Middle frontal gyrus (tissue), 1 donor: ENCODE measurements at regions not wholly inside any gene's neighbourhood (a gene's known extent, or its start where the extent isn't known, plus 50 kb on each side); places are given as distances from the start of the nearest gene placed in this dataset.
"Not testable (repeated sequence)": the region's sequence is repeated elsewhere in the genome, so short reads cannot be mapped to it uniquely, and the experiment has no call there.

ENCODE experiments used
- DNase-seq: peaks from one replicate; pipeline ENCODE4 v3.0.0-alpha.2; 2015; ENCODE audit warnings: low spot score; ENCODE audit errors: extremely low spot score

GRCh38 chr9:38256461-38256860 lies 136.0 kb upstream of the ALDH1B1 start:
- no peak for DNase-seq

- no peak for DNase-seq
Measured at GRCh38 chr9:38255599-38255998, 136.9 kb upstream of the ALDH1B1 start.

DNA sequence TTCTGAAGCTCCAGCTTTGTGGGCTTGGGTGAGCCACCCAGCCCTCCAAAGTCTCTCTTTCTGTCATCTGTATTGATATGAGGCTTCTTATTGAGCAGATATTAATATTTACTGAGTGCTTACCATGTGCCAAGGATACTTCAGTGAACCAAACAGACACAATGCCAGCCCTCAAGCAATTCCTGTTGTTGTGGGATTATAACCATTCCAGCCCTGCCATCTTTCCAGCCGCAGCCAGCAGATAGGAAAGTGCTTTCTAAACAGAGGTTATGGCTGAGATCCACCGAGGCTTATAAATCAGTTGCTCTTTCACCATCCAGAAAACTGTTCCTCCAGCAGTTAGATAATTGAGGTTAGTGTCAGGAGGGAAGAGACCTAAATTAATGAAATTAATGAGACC lies 137.7 kb upstream of the ALDH1B1 start:
- no peak for DNase-seq

- DNase-seq, result no peak
Measured at GRCh38 chr9:38254151-38254550, 138.4 kb upstream of the ALDH1B1 start.

GRCh38 chr9:38253200-38253599 lies 139.3 kb upstream of the ALDH1B1 start:
- no peak for DNase-seq

- no peak for DNase-seq
Measured at GRCh38 chr9:38251036-38251860, 141.3 kb upstream of the ALDH1B1 start.

GRCh38 chr9:38250279-38251035 lies 142.0 kb upstream of the ALDH1B1 start:
- no peak for DNase-seq

GRCh38 chr9:38249587-38250210 lies 142.8 kb upstream of the ALDH1B1 start:
- no peak for DNase-seq

GRCh38 chr9:38249049-38249448 lies 143.5 kb upstream of the ALDH1B1 start:
- no peak for DNase-seq

DNA sequence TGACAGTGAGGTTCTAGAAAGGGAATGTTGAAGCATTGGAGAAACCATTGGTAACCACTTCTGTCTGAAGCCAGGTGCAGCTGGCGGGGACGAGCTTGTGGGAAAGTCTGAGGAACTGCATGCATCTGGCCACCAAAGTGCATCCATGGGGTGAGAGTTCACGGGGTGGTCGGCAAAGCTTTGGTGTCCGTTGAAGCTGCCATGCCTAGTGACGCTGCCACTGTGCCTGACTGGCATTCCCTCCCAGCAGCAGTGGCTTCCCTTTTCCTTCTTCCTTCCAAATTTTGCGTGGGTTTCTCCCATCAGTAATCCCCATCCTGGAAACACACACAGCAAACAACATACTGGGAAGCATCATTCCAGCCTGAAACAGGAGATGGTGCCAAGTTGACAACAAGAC lies 145.7 kb upstream of the ALDH1B1 start:
- no peak for DNase-seq

DNA sequence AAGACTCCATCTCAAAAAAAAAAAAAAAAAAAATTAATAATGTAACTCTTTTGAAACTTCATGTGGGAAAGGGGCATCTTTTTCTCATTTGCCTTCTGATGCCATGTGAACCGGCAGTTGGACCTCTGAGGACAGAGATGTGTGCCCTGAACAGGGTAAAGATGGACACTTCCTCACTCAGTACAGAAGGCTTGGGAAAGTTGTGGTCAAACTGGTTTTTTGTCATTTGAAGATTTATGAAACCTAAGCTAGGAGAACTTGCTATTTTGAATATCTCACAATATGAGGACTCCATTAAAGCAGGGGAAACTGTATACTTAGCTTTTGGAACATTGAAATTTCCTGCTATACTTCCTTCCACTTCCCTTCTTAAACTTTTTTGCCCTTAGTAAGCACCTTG lies 147.5 kb upstream of the ALDH1B1 start:
- DNase-seq, result no peak

GRCh38 chr9:38243993-38244392 lies 148.5 kb upstream of the ALDH1B1 start:
- no peak for DNase-seq

DNA sequence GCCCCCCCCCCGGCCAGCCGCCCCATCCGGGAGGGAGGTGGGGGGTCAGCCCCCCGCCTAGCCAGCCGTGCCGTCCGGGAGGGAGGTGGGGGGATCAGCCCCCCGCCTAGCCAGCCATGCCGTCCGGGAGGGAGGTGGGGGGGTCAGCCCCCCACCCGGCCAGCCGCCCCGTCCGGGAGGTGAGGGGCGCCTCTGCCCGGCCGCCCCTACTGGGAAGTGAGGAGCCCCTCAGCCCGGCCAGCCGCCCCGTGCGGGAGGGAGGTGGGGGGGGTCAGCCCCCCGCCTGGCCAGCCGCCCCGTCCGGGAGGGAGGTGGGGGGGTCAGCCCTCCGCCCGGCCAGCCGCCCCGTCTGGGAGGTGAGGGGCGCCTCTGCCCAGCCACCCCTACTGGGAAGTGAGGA lies 150.4 kb upstream of the ALDH1B1 start:
- DNase-seq, result not testable (repeated sequence)

- DNase-seq, result no peak
Measured at GRCh38 chr9:38240051-38240450, 152.5 kb upstream of the ALDH1B1 start.

DNA sequence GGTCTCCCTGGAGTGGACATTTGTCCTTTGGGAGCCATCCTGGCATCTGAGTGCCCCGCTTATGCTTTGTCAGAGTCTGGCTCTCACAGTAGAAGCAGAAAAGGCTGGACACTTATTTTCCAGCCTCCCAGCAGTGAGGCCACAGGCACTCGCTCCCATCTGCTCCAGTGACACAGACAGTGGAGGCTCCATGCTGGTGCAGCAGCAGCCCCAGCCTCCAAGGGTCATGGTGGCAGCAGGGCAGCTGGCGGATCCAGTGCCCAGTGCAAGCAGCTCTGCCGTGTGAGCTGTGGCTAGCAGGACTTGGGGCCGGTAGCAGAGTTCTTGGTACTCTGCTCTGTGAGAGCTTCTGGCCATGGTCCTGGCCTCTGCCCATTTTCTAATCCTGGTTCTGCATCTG lies 157.3 kb upstream of the ALDH1B1 start:
- DNase-seq, result no peak

DNA sequence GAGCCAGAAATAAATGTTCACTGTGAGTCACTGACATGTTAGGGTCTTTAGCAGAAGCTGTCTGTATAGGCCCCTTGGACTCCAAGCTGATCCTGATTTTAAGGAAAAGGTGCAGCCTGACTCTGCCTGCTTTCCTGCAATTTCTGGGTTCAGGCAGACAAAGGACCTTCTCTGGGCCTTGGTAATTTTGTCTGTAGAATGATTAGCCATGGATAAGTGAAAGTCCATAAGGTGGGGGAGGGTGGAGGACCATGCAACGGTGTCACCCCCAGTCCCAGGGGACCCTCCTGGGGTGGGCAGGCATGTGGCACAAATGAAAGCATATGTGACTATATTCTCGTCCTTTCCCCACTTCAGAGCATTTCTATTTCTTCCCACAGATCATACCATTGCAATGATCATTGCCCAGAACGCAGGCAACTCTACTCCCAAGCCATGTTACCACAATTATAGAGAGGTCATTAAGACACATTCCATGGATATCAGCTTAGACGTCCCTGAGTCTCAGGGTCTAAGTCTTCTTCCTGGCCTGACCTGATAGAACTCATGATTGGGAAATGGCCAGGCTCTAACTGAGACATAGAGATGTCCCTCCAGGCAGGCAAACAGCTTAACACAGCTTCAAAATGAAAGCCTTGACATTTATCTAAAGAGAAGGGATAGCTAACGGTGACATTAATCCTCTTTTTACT lies 157.9 kb upstream of the ALDH1B1 start:
- no peak for DNase-seq

GRCh38 chr9:38233796-38234355 lies 158.6 kb upstream of the ALDH1B1 start:
- DNase-seq, result no peak

GRCh38 chr9:38233343-38233742 lies 159.2 kb upstream of the ALDH1B1 start:
- no peak for DNase-seq

- no peak for DNase-seq
Measured at GRCh38 chr9:38232895-38233294, 159.6 kb upstream of the ALDH1B1 start.

DNA sequence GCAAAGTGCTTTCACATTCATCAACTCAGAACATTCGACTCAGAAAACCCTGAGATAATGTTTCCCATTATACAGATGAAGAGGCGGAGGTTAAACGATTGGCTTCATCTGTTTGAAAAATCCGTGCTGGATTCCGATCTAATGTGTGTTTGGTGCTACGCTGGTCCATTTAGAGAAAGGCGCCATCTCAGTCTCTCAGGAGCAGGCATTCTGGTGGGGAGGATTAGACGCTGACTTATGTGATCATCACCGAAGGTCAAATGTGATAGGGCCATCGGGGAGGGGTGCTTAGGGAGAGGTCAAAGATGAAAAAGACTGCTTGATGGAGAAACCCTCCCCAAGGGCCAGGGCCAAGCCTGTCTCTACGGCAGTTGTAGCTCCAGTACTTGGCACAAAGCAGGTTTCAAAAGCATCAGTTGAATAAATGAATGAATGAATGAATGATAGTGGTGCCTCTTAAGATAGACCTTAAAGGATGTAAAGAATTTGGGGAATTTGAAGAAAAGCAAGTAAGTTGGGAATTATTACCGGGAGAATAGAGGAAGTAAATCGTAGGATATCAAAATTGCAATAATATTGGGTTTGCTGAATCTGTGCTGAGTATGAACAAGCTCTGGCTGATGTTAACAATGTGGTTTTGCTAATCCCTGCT lies 160.6 kb upstream of the SHB start:
- DNase-seq, result no peak

DNA sequence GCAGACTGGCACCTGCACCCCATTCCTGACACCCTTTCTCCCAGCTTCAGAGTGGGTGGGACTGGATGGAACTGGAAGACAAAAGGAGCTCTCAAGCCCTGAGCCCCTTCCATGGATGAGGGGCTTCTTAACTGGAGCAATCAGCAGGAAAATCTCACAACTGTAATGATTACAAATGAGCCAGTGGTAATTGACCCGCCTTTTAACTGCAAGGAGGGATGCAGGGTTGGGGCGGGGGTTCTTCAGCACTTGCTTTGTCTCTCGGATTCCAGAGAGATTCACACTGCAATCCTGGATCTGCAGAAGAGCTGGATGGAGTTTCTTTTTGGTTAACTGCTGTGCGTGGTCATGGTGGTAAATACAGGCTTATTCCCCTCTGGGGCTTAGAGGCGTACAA lies 160.1 kb upstream of the SHB start:
- no peak for DNase-seq
